HEK293 (cell line): ENCODE measurements at regions not wholly inside any gene's neighbourhood (a gene's known extent, or its start where the extent isn't known, plus 50 kb on each side); places are given as distances from the start of the nearest gene placed in this dataset.

Experiments
- CTCF ChIA-PET: fragments of 350-600 bp; formaldehyde crosslinking; extraction: SDS; loops from one replicate; lab custom pipeline; 2021; ENCODE audit warnings: antibody characterized with exemption; lab: Yijun Ruan, JAX
- POLR2A ChIA-PET: fragments of 300-600 bp; formaldehyde crosslinking; extraction: SDS; loops from one replicate; lab custom pipeline; 2020; ENCODE audit warnings: antibody characterized with exemption, inconsistent platforms; lab: Yijun Ruan, JAX
- H3K27ac ChIP-seq: fragments of 200-500 bp; sonication (Bioruptor generic); 2 replicates; pipeline ENCODE4 v1.5.1; 2014; ENCODE audit warnings: low read depth, low read length, control low read depth, inconsistent platforms; ENCODE audit errors: extremely low read depth
- H3K36me3 ChIP-seq, 2 experiments: fragments of 200-500 bp in 1 of 2; sonication (Bioruptor generic) in 1 of 2; 1 replicate in 1 of 2; 2 replicates in 1 of 2; pipeline ENCODE4 v1.5.1; 2014 to 2017; ENCODE audit warnings: inconsistent platforms in 2 of 2, low read length in 2 of 2; ENCODE audit not compliant: control insufficient read depth in 2 of 2, insufficient read depth in 1 of 2
- H3K4me1 ChIP-seq: fragments of 200-500 bp; sonication (Bioruptor generic); 2 replicates; pipeline ENCODE4 v1.5.1; 2014; ENCODE audit warnings: mild to moderate bottlenecking, low read length, inconsistent platforms; ENCODE audit not compliant: control insufficient read depth, insufficient read depth
- H3K4me3 ChIP-seq: 2 replicates; pipeline ENCODE4 v1.5.1; 2011; ENCODE audit warnings: low read depth, mild to moderate bottlenecking, control low read depth, low read length, moderate library complexity
- H3K9me3 ChIP-seq: fragments of 200-500 bp; sonication (Bioruptor generic); 2 replicates; pipeline ENCODE4 v1.5.1; 2014; ENCODE audit warnings: low read depth, low read length, inconsistent platforms; ENCODE audit not compliant: control insufficient read depth, insufficient read depth
- HOXA7 ChIP-seq: sonication (generic); formaldehyde crosslinking; IDR thresholded peaks from 2 replicates; pipeline ENCODE4 v1.8.1; 2022; ENCODE audit warnings: missing genetic modification reagents, borderline replicate concordance
- IKZF3 ChIP-seq: fragments of 450-650 bp; IDR thresholded peaks from 2 replicates; pipeline ENCODE4 v1.5.0; 2018; ENCODE audit warnings: missing biosample characterization, mild to moderate bottlenecking, missing genetic modification characterization, moderate library complexity
- KLF1 ChIP-seq: fragments of 450-650 bp; formaldehyde crosslinking; IDR thresholded peaks from 2 replicates; pipeline ENCODE4 v1.5.1; 2016; ENCODE audit warnings: missing biosample characterization, missing genetic modification characterization
- PRDM1 ChIP-seq: fragments of 450-650 bp; formaldehyde crosslinking; IDR thresholded peaks from 2 replicates; pipeline ENCODE4; 2016; ENCODE audit warnings: missing biosample characterization, missing genetic modification characterization
- WT1 ChIP-seq: fragments of 450-650 bp; formaldehyde crosslinking; IDR thresholded peaks from 2 replicates; pipeline ENCODE4 v1.5.1; 2016; ENCODE audit warnings: missing biosample characterization, missing genetic modification characterization
- ZBTB8A ChIP-seq: fragments of 450-650 bp; formaldehyde crosslinking; IDR thresholded peaks from 2 replicates; pipeline ENCODE4 v1.5.1; 2016; ENCODE audit warnings: missing biosample characterization, missing genetic modification characterization
- ZNF324 ChIP-seq: fragments of 450-650 bp; formaldehyde crosslinking; IDR thresholded peaks from 2 replicates; pipeline ENCODE4 v1.5.1; 2016; ENCODE audit warnings: missing biosample characterization, missing genetic modification characterization
- ZNF433 ChIP-seq: fragments of 450-650 bp; formaldehyde crosslinking; IDR thresholded peaks from 2 replicates; pipeline ENCODE4 v1.5.1; 2016; ENCODE audit warnings: missing biosample characterization, missing genetic modification characterization, low read depth
- ZNF473 ChIP-seq: fragments of 450-650 bp; formaldehyde crosslinking; IDR thresholded peaks from 2 replicates; pipeline ENCODE4 v1.5.1; 2017; ENCODE audit warnings: missing biosample characterization, missing genetic modification characterization
- ZNF529 ChIP-seq: fragments of 450-650 bp; formaldehyde crosslinking; IDR thresholded peaks from 2 replicates; pipeline ENCODE4 v1.5.1; 2017; ENCODE audit warnings: missing genetic modification characterization, missing biosample characterization; ENCODE audit not compliant: insufficient replicate concordance
- ZNF701 ChIP-seq: fragments of 450-650 bp; formaldehyde crosslinking; IDR thresholded peaks from 2 replicates; pipeline ENCODE4 v1.5.1; 2016; ENCODE audit warnings: missing biosample characterization, missing genetic modification characterization
- TF ChIP-seq, protein P1 (sequence below): sonication (generic); formaldehyde crosslinking; IDR thresholded peaks from 2 replicates; pipeline ENCODE4 v1.8.1; 2022; ENCODE audit warnings: mild to moderate bottlenecking, moderate library complexity, missing genetic modification reagents
- TF ChIP-seq, protein P2 (sequence below): fragments of 450-650 bp; formaldehyde crosslinking; IDR thresholded peaks from 2 replicates; pipeline ENCODE4 v1.5.1; 2016; ENCODE audit warnings: missing biosample characterization, missing genetic modification characterization, borderline replicate concordance
- TF ChIP-seq, protein P3 (sequence below): fragments of 450-650 bp; formaldehyde crosslinking; IDR thresholded peaks from 2 replicates; pipeline ENCODE4 v1.5.1; 2016; ENCODE audit warnings: missing biosample characterization, missing genetic modification characterization, borderline replicate concordance
- TF ChIP-seq, protein P4 (sequence below): fragments of 450-650 bp; formaldehyde crosslinking; conservative IDR thresholded peaks from 2 replicates; pipeline ENCODE4 v1.5.1; 2016; ENCODE audit warnings: low read depth, missing biosample characterization, missing genetic modification characterization
- TF ChIP-seq, protein P5 (sequence below): fragments of 450-650 bp; formaldehyde crosslinking; IDR thresholded peaks from 2 replicates; pipeline ENCODE4 v1.5.1; 2016; ENCODE audit warnings: missing biosample characterization, missing genetic modification characterization

DNA sequence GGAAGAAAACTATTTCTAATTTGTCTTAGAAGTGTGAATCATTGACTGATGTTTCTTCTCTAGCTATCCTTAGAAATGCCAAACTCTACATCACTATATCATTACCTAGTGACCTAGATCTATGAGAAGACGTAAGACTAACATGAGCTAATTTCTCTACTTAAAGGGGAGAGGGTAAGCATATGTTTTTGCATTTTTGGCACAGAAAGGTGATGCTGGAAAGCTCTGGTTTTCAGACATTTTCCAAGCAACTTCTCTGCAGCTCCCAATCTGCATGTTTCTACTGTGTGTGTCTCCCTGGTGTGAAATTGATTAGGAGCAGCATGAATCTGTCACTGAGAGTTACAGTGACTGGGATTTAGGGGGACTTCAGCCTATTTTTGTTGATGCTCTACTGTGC, 235.2 kb upstream of the LINC00305 start:
- Histone ChIP-seq H3K27ac (no peak overlapping the region), H3K9me3 (no peaks in the 10 kb centered on the region), H3K4me1 (no peaks in the 10 kb centered on the region), H3K4me3 (no peak overlapping the region), H3K36me3 (no peaks in the 10 kb centered on the region)
- POLR2A ChIA-PET: no interaction called here
- CTCF ChIA-PET: no interaction called here
- no peak for TF ChIP-seq ZNF473 (tag by site-specific recombination)
- no peak for TF ChIP-seq WT1
- TF ChIP-seq HOXA7 (CRISPR knock-in tag): no peak
- TF ChIP-seq ZNF701 (tag by site-specific recombination): no peak
- TF ChIP-seq ZNF433 (tag by site-specific recombination): no peak
- TF ChIP-seq, protein P1, sequence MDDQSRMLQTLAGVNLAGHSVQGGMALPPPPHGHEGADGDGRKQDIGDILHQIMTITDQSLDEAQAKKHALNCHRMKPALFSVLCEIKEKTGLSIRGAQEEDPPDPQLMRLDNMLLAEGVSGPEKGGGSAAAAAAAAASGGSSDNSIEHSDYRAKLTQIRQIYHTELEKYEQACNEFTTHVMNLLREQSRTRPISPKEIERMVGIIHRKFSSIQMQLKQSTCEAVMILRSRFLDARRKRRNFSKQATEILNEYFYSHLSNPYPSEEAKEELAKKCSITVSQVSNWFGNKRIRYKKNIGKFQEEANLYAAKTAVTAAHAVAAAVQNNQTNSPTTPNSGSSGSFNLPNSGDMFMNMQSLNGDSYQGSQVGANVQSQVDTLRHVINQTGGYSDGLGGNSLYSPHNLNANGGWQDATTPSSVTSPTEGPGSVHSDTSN (CRISPR knock-in tag): no peak
- no peak for TF ChIP-seq KLF1 (tag by site-specific recombination)
- TF ChIP-seq, protein P2, sequence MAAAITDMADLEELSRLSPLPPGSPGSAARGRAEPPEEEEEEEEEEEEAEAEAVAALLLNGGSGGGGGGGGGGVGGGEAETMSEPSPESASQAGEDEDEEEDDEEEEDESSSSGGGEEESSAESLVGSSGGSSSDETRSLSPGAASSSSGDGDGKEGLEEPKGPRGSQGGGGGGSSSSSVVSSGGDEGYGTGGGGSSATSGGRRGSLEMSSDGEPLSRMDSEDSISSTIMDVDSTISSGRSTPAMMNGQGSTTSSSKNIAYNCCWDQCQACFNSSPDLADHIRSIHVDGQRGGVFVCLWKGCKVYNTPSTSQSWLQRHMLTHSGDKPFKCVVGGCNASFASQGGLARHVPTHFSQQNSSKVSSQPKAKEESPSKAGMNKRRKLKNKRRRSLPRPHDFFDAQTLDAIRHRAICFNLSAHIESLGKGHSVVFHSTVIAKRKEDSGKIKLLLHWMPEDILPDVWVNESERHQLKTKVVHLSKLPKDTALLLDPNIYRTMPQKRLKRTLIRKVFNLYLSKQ (tag by site-specific recombination): no peak
- TF ChIP-seq PRDM1 (tag by site-specific recombination): no peak
- TF ChIP-seq ZNF529 (tag by site-specific recombination): no peak
- TF ChIP-seq IKZF3 (tag by site-specific recombination): no peak
- TF ChIP-seq, all 188 proteins: peak for 0

DNA sequence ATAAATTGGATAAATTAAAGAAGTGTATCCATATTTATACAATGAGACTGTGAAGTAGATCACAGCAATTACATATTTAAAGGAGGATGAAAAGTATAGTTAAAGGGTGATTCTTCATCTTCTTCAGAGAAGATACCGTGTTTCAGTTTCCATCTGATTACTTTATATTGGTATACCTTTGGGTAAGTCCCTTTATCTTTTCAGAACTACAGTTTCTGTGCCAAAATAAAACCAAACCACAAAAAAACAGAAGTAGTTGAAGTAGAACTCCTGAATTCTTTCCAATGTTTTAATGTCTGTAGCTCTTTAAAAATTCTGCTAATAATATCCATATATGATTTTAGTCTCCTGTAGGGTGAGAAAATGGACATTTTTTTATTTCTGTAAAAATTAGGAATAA, 231.2 kb upstream of the LINC00305 start:
- TF ChIP-seq, protein P3, sequence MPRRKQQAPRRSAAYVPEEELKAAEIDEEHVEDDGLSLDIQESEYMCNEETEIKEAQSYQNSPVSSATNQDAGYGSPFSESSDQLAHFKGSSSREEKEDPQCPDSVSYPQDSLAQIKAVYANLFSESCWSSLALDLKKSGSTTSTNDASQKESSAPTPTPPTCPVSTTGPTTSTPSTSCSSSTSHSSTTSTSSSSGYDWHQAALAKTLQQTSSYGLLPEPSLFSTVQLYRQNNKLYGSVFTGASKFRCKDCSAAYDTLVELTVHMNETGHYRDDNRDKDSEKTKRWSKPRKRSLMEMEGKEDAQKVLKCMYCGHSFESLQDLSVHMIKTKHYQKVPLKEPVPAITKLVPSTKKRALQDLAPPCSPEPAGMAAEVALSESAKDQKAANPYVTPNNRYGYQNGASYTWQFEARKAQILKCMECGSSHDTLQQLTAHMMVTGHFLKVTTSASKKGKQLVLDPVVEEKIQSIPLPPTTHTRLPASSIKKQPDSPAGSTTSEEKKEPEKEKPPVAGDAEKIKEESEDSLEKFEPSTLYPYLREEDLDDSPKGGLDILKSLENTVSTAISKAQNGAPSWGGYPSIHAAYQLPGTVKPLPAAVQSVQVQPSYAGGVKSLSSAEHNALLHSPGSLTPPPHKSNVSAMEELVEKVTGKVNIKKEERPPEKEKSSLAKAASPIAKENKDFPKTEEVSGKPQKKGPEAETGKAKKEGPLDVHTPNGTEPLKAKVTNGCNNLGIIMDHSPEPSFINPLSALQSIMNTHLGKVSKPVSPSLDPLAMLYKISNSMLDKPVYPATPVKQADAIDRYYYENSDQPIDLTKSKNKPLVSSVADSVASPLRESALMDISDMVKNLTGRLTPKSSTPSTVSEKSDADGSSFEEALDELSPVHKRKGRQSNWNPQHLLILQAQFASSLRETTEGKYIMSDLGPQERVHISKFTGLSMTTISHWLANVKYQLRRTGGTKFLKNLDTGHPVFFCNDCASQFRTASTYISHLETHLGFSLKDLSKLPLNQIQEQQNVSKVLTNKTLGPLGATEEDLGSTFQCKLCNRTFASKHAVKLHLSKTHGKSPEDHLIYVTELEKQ (tag by site-specific recombination): no peak
- TF ChIP-seq, protein P4, sequence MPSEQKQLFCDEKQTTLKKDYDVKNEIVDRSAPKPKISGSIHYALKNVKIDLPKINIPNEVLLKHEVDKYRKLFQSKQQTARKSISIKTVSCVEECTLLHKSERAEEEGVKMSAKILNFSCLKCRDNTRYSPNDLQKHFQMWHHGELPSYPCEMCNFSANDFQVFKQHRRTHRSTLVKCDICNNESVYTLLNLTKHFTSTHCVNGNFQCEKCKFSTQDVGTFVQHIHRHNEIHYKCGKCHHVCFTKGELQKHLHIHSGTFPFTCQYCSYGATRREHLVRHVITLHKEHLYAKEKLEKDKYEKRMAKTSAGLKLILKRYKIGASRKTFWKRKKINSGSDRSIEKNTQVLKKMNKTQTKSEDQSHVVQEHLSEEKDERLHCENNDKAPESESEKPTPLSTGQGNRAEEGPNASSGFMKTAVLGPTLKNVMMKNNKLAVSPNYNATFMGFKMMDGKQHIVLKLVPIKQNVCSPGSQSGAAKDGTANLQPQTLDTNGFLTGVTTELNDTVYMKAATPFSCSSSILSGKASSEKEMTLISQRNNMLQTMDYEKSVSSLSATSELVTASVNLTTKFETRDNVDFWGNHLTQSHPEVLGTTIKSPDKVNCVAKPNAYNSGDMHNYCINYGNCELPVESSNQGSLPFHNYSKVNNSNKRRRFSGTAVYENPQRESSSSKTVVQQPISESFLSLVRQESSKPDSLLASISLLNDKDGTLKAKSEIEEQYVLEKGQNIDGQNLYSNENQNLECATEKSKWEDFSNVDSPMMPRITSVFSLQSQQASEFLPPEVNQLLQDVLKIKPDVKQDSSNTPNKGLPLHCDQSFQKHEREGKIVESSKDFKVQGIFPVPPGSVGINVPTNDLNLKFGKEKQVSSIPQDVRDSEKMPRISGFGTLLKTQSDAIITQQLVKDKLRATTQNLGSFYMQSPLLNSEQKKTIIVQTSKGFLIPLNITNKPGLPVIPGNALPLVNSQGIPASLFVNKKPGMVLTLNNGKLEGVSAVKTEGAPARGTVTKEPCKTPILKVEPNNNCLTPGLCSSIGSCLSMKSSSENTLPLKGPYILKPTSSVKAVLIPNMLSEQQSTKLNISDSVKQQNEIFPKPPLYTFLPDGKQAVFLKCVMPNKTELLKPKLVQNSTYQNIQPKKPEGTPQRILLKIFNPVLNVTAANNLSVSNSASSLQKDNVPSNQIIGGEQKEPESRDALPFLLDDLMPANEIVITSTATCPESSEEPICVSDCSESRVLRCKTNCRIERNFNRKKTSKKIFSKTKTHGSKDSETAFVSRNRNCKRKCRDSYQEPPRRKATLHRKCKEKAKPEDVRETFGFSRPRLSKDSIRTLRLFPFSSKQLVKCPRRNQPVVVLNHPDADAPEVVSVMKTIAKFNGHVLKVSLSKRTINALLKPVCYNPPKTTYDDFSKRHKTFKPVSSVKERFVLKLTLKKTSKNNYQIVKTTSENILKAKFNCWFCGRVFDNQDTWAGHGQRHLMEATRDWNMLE: no peak
- no peak for TF ChIP-seq ZBTB8A (tag by site-specific recombination)
- no peak for TF ChIP-seq ZNF324 (tag by site-specific recombination)
- TF ChIP-seq, protein P5, sequence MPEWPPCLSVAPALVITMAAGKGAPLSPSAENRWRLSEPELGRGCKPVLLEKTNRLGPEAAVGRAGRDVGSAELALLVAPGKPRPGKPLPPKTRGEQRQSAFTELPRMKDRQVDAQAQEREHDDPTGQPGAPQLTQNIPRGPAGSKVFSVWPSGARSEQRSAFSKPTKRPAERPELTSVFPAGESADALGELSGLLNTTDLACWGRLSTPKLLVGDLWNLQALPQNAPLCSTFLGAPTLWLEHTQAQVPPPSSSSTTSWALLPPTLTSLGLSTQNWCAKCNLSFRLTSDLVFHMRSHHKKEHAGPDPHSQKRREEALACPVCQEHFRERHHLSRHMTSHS (tag by site-specific recombination): no peak
- H3K36me3 ChIP-seq: no peaks in the 10 kb centered on the region
- CTCF ChIA-PET: interaction anchor here (0.6 kb wide), 1 partner anchor 1622 kb away, joined by 4 read pairs; no protein-coding TSS in a partner anchor
- H3K4me1 ChIP-seq: no peaks in the 10 kb centered on the region
- POLR2A ChIA-PET: no interaction called here
- no peak overlapping the region for H3K27ac ChIP-seq
- H3K9me3 ChIP-seq: no peaks in the 10 kb centered on the region
- H3K4me3 ChIP-seq: no peak overlapping the region
